K562 (cell line): ENCODE measurements at regions not wholly inside any gene's neighbourhood (a gene's known extent, or its start where the extent isn't known, plus 50 kb on each side); places are given as distances from the start of the nearest gene placed in this dataset.
"Not testable (repeated sequence)": the region's sequence is repeated elsewhere in the genome, so short reads cannot be mapped to it uniquely, and the experiment has no call there.

Experiments used
- KAT7 ChIP-seq: sonication (generic); formaldehyde crosslinking; IDR thresholded peaks from 2 replicates; pipeline ENCODE4 v1.8.0; 2022; ENCODE audit warnings: missing genetic modification reagents, mild to moderate bottlenecking, borderline replicate concordance
- TF ChIP-seq, protein P1 (sequence below), 3 experiments: IDR thresholded peaks in 2 of 3; conservative IDR thresholded peaks in 1 of 3; 2 replicates each; pipeline ENCODE4 v1.5.1; 2011 to 2012; ENCODE audit warnings: low read length in 3 of 3, mild to moderate bottlenecking in 3 of 3, control low read depth in 2 of 3, improper control_type of control experiment in 1 of 3, inconsistent platforms in 1 of 3, low read depth in 1 of 3, mixed read lengths in 1 of 3, moderate library complexity in 1 of 3; ENCODE audit not compliant: insufficient read depth in 2 of 3

DNA sequence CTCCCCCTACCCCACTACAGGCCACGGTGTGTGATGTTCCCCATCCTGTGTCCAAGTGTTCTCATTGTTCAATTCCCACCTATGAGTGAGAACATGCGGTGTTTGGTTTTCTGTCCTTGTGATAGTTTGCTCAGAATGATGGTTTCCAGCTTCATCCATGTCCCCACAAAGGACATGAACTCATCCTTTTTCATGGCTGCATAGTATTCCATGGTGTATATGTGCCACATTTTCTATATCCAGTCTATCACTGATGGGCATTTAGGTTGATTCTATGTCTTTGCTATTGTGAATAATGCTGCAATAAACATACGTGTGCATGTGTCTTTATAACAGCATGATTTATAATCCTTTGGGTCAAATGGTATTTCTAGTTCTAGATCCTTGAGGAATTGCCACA, 573.4 kb downstream of the TMTC2 start:
- TF ChIP-seq, protein P1, sequence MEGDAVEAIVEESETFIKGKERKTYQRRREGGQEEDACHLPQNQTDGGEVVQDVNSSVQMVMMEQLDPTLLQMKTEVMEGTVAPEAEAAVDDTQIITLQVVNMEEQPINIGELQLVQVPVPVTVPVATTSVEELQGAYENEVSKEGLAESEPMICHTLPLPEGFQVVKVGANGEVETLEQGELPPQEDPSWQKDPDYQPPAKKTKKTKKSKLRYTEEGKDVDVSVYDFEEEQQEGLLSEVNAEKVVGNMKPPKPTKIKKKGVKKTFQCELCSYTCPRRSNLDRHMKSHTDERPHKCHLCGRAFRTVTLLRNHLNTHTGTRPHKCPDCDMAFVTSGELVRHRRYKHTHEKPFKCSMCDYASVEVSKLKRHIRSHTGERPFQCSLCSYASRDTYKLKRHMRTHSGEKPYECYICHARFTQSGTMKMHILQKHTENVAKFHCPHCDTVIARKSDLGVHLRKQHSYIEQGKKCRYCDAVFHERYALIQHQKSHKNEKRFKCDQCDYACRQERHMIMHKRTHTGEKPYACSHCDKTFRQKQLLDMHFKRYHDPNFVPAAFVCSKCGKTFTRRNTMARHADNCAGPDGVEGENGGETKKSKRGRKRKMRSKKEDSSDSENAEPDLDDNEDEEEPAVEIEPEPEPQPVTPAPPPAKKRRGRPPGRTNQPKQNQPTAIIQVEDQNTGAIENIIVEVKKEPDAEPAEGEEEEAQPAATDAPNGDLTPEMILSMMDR (IDR thresholded peaks at IDR 0.05 in 2 of 3, conservative IDR thresholded peaks at IDR 0.05 in 1 of 3; ENCODE audit: insufficient read depth in 2 of 3, low read depth in 1 of 3, low read length in 3 of 3), result not testable (repeated sequence)
- TF ChIP-seq KAT7 (CRISPR knock-in tag), result not testable (repeated sequence)
